GM18517 (cell line): ENCODE measurements at regions not wholly inside any gene's neighbourhood (a gene's known extent, or its start where the extent isn't known, plus 50 kb on each side); places are given as distances from the start of the nearest gene placed in this dataset.
"Not testable (repeated sequence)": the region's sequence is repeated elsewhere in the genome, so short reads cannot be mapped to it uniquely, and the experiment has no call there.

Source experiments
- ATAC-seq: cut with Tn5 transposase; IDR thresholded peaks from one replicate; pipeline ENCODE4 v1.9.1; 2021; ENCODE audit warnings: mild to moderate bottlenecking, moderate library complexity; ENCODE audit not compliant: unreplicated experiment

- ATAC-seq, result no peak
Measured at GRCh38 chr1:82065916-82066315, 265.2 kb downstream of the ADGRL2 start.

GRCh38 chr1:82064691-82065090 is 264.0 kb downstream of the ADGRL2 start:
- no peak for ATAC-seq

DNA sequence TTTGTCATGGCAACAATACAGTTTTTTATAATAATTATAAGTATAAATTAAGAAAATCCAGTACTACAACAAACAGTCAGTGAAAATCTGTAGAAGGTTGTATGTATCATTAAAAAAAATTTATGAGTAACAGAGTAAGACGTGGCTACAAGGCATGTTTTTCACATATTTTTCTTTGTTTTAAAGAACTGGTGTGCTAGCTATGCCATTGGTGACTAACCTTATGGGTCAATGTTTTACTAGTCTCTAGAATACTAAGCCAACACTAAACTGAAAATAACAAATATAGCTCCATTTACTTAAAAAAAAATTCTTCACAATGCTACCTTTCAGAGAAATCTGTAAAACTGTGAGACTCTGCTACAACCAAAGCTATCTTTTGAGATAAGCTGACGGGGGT is 261.5 kb downstream of the ADGRL2 start:
- ATAC-seq, result no peak

DNA sequence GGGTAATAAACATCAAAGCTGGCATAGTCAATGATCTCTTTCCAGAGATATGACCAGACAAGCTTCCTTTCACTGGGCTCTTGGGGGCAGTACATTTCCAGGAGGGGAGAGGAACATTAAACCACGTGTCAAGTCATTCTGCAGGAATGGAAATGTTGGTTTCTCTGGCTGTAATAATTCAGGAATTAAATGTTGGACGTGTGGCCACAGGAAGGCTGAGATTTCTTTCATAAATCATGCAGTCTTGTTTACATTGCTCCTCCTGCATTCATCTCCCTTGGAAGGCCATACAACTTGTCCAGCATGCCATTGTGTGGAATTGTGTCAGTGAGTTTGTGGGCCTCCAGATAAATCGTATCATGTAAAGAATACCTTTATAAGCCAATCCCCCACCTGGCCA is 259.2 kb downstream of the ADGRL2 start:
- ATAC-seq, result no peak

- no peak for ATAC-seq
Measured at GRCh38 chr1:82057011-82057410, 256.3 kb downstream of the ADGRL2 start.

DNA sequence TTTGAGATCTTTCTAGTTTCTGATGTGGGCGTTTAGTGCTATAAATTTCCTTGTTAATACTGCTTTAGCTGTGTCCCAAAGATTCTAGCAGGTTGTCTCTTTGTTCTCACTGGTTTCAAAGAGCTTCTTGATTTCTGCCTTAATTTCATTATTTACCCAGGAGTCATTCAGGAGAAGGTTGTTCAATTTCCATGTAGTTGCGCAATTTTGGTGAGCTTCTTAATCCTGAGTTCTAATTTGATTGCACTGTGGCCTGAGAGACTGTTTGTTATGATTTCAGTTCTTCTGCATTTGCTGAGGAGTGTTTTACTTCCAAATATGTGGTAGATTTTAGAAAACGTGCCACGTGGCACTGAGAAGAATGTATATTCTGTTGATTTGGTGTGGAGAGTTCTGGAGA is 254.6 kb downstream of the ADGRL2 start:
- ATAC-seq, result not testable (repeated sequence)

GRCh38 chr1:82052563-82052962 is 251.8 kb downstream of the ADGRL2 start:
- no peak for ATAC-seq

DNA sequence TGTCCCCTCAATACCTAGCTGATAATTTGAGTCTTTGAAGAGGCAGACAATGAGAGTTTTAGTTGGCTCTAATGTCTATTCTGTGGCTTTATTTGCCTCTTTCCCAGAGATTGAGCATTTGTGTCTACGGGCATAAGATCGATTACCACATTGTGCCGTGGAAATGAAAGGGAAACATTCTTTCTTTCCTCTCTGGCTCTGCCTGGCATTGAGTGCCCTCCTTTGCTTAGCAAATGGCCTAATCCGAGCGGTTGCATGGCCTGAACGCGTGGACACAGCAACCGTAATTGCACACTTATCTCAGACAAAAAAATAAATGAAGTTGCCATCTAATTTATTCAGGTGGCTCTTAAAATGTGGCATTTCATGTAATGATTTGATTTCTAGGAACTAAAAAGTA is 247.9 kb downstream of the ADGRL2 start:
- ATAC-seq, result no peak

DNA sequence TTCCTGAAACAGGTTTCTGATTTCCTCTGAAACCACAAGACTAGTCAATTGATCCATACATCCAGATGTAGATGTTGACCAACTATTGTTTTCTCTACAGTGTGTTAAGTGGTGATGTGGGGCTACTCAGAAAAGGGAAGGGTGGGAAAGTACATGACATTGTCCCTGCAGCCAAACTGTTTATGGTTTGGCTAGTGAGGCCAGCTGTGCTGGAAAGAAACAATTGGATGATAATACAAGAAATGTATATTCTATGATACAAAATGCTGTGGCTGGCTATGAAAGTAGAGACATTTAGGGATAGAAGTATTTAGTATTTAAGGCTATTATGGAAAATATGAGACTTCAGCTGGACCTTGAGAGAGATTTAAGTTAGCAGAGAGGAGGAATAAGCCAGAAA is 244.5 kb downstream of the ADGRL2 start:
- no peak for ATAC-seq

DNA sequence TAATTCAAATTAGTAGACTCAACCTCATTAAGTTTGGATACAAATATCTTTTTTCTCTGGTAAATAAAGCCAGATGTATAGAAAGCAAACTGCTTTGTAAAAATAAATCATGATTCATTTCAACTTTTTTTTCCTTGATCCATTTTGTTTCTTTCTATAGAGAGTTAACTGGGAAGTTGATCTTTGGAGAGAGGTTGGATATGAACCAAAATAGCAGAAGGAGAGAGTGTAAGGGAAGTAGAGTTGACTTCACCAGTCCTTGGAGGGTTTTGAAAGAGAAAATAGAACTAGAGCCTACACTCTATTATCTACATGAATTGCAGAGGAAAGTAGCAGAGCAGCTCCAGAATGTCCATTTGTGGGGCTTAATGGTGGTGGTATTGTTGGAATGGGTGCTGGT is 243.8 kb downstream of the ADGRL2 start:
- no peak for ATAC-seq

- no peak for ATAC-seq
Measured at GRCh38 chr1:82044111-82044510, 243.4 kb downstream of the ADGRL2 start.

DNA sequence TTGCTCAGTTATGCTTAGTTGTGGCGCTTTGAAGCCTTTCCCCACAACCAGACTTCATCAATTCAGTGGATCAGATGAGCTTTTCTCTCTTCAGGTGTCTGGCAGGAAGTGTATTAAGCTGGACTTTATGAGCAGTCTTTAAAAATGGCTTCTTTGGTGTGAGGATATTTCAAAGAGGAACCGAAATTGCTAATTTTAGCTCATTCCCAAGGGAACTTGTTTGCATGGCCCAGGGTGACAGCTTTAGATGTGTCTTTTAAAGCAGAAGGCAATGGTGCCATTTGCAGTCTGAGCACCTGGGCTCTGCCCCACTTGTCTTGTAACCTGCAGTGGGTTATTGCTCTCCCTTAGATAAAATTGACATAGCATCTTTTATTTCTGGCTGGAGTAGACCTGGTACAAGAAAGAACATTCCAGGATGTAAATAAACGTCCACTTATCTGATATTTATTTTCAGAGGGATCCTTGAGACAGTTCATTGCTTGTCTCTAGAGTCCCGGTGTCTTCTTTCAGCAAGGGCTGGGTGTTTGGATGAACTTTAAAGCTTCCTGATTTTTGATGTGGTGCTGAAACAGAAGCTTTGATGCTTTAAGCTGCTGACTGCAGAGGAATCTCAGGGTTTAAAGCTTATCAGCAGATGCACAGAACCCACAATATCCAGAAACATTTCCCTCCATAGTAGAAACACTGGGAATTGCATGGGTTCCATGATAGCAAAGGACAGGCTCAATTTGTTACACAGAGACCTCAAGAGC is 241.7 kb downstream of the ADGRL2 start:
- no peak for ATAC-seq
